ENCODE measurements at regions not wholly inside any gene's neighbourhood (a gene's known extent, or its start where the extent isn't known, plus 50 kb on each side); places are given as distances from the start of the nearest gene placed in this dataset.

DNA sequence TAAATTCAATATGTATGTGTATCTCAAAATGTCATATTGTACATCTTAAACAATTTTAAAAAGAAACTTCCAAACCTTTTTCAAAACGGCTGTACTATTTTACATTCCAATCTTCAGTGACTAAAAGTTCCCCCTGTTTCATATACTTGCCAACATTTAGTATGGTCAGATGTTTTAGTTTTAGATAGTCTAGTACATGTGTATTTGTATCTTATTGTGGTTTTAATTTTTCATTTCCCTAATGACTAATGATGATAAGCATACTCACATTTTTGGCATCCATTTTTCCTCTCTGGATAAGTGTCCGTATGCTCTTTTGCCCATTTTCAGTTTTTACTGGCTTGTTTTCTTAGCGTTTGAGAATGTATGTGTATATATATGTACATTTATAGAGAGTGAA, 212.2 kb upstream of the MAGEB18 start:
- TF ChIP-seq SPI1 (IDR thresholded peaks at IDR 0.05; ENCODE audit: low read depth, low read length) (no peak), POLR2AphosphoS5 (IDR thresholded peaks at IDR 0.05; ENCODE audit: low read depth, low read length) (no peak), PAX5 (IDR thresholded peaks at IDR 0.05; ENCODE audit: insufficient read depth, low read length, severe bottlenecking) (no peak), TAF1 (IDR thresholded peaks at IDR 0.05; ENCODE audit: low read depth, low read length) (no peak), POU2F2 (IDR thresholded peaks at IDR 0.05; ENCODE audit: low read depth, low read length) (no peak), POLR2A (IDR thresholded peaks at IDR 0.05; ENCODE audit: low read depth, low read length) (no peak)
- no peak for DNase-seq (ENCODE audit: insufficient read length, low spot score)
- FAIRE-seq: no peak

DNA sequence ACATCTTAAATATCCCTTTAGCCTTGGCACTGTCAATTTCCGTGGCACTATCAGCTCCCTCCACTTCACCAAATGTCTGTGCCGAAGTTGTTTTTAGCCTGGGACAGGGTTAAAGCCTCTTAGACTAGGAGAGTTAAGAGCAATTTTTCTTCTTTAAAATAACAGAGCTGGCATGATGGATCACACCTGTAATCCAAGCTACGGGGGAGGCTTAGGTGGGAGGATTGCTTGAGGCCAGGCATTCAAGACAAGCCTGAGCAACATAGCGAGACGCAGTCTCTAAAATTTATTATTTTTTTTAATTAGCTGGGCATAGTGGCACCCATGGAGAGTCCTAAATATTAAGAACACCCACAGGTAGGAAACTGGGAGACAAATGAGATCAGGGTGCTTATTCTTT, 209.8 kb upstream of the MAGEB18 start:
- DNase-seq (ENCODE audit: insufficient read length, low spot score) (no peak), FAIRE-seq (no peak)
- TF ChIP-seq POLR2AphosphoS5 (IDR thresholded peaks at IDR 0.05; ENCODE audit: low read depth, low read length) (no peak), SPI1 (IDR thresholded peaks at IDR 0.05; ENCODE audit: low read depth, low read length) (no peak), POU2F2 (IDR thresholded peaks at IDR 0.05; ENCODE audit: low read depth, low read length) (no peak), POLR2A (IDR thresholded peaks at IDR 0.05; ENCODE audit: low read depth, low read length) (no peak), TAF1 (IDR thresholded peaks at IDR 0.05; ENCODE audit: low read depth, low read length) (no peak), PAX5 (IDR thresholded peaks at IDR 0.05; ENCODE audit: insufficient read depth, low read length, severe bottlenecking) (no peak)

DNA sequence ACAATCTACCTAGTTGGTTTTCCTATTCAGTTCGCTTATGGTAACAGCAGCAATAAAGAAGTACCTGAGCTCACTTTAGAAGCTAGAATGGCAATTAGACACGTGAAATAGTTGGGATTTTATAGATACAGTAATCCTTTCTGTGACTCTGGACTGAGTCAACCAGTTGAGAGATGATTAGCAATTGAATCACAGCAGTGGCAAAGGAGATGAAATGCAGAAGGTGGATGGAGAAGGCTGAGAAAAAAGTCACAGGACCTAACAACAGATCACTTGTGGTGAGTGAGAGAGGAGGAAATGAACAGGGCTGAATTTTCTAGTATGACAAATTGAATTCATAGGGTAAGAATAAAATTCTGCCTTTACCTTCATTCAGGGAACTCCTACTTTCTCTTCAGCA, 197.1 kb upstream of the MAGEB18 start:
- FAIRE-seq (no peak), DNase-seq (ENCODE audit: insufficient read length, low spot score) (no peak)
- TF ChIP-seq TAF1 (IDR thresholded peaks at IDR 0.05; ENCODE audit: low read depth, low read length): no peak
- no peak for TF ChIP-seq SPI1 (IDR thresholded peaks at IDR 0.05; ENCODE audit: low read depth, low read length)

DNA sequence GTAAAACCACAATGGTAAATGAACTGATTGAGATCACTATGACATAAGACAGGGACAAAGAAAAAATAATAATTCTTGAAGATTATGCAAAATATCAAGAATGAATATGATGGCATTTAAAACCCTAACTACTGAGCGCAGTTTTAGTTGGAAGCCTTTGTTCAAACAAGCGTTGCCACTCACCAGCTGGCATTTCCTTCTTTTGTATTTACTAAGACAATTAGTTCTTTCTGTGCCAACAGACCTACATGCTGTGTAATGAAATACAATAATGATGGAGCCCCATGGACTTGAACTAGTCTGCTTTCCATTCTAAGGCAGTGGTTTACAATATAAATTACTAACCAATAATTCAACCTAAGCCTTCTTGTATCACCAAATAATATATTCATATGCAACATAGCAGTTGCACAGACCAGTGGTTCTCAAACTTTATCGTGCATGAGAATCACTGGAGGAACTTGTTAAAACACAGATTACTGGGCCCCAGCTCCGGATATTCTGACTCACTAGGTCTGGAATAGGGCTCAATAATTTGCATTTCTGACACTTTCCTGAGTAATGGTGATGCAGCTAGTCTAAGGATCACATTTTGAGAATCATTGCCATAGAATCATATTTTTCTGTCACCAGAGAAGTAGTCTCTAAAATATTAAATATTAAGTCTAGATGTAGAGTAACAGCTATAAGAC, 196.4 kb upstream of the MAGEB18 start:
- TF ChIP-seq TAF1 (IDR thresholded peaks at IDR 0.05; ENCODE audit: low read depth, low read length) (no peak), POLR2A (IDR thresholded peaks at IDR 0.05; ENCODE audit: low read depth, low read length) (no peak), SPI1 (IDR thresholded peaks at IDR 0.05; ENCODE audit: low read depth, low read length) (no peak), PAX5 (IDR thresholded peaks at IDR 0.05; ENCODE audit: insufficient read depth, low read length, severe bottlenecking) (no peak), POU2F2 (IDR thresholded peaks at IDR 0.05; ENCODE audit: low read depth, low read length) (no peak), POLR2AphosphoS5 (IDR thresholded peaks at IDR 0.05; ENCODE audit: low read depth, low read length) (no peak)
- FAIRE-seq: no peak
- DNase-seq (ENCODE audit: insufficient read length, low spot score): no peak

DNA sequence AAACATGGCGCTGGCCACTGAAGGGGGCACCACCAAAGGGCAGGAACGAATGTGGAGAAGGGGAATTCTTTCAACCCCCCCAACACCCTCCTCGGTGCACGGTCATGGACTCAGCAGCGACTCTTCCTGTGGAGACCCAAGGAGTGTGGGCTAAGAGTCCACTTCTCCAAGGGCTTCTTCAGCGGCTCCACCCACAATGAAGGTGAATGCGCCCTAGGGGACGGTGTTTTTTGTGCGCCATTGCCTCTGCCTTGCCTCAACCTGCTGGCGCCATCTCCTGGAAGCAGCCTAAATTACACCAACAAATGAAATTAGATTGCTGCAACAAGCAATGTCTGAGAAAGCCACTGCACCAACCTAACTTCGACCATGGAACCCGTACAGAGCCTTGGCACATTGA, 169.2 kb upstream of the MAGEB18 start:
- DNase-seq (ENCODE audit: insufficient read length, low spot score) (no peak), FAIRE-seq (no peak)
- no peak for TF ChIP-seq POU2F2 (IDR thresholded peaks at IDR 0.05; ENCODE audit: low read depth, low read length)
- no peak for TF ChIP-seq SPI1 (IDR thresholded peaks at IDR 0.05; ENCODE audit: low read depth, low read length)
- no peak for TF ChIP-seq POLR2AphosphoS5 (IDR thresholded peaks at IDR 0.05; ENCODE audit: low read depth, low read length)
- TF ChIP-seq POLR2A (IDR thresholded peaks at IDR 0.05; ENCODE audit: low read depth, low read length): no peak
- TF ChIP-seq TAF1 (IDR thresholded peaks at IDR 0.05; ENCODE audit: low read depth, low read length): no peak
- TF ChIP-seq PAX5 (IDR thresholded peaks at IDR 0.05; ENCODE audit: insufficient read depth, low read length, severe bottlenecking): no peak

DNA sequence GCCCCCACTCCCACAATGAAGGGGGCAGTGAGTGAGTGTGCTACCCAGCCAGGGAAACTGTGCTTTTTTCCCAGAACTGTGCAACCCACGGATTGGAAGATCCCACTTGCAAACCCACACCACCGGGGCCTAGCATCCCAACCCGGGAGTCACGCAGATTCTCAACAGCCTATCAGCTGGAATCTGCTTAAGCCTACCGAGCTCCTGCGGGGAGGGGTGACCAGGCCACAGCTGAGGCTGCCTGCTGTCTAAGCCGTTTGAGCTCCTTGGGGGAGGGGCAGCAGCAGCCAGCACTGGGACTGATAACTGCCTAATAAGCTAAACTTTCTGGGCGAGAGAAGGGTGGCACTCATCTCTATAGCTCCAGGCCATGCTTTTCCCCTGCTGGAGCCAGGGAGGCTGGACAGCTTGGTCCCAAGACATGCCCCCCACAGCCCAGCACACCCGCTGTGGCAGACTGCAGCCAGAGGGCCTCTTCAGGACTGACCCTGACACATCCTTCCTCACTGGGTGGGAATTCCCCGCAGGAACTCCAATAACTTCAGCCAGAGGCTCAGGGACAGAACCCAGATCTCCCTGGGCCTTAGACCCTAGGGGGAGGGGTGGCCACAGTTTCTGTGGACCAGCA, 161.3 kb upstream of the MAGEB18 start:
- DNase-seq (ENCODE audit: insufficient read length, low spot score): no peak
- TF ChIP-seq POLR2AphosphoS5 (IDR thresholded peaks at IDR 0.05; ENCODE audit: low read depth, low read length) (no peak), TAF1 (IDR thresholded peaks at IDR 0.05; ENCODE audit: low read depth, low read length) (no peak), PAX5 (IDR thresholded peaks at IDR 0.05; ENCODE audit: insufficient read depth, low read length, severe bottlenecking) (no peak), POU2F2 (IDR thresholded peaks at IDR 0.05; ENCODE audit: low read depth, low read length) (no peak), POLR2A (IDR thresholded peaks at IDR 0.05; ENCODE audit: low read depth, low read length) (no peak), SPI1 (IDR thresholded peaks at IDR 0.05; ENCODE audit: low read depth, low read length) (no peak)
- no peak for FAIRE-seq

DNA sequence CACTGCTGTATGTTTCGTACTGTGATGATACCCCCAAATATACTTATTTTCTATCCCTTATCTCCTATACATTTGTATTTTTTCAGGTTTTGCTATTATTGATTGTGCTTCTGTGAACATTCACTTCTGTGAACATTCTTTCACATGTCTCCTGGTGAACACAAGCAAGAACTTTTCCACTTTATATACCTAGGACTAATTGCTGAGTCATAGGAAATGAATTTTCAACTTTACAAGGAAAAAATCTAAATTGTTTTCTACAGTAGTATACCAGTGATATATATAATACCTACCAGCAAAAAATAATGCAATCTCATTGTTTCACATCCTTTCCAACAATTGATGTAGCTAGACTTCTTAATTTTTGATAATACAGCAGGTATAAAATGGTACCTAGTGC, 139.5 kb upstream of the MAGEB18 start:
- DNase-seq (ENCODE audit: insufficient read length, low spot score) (no peak), FAIRE-seq (no peak)
- TF ChIP-seq TAF1 (IDR thresholded peaks at IDR 0.05; ENCODE audit: low read depth, low read length) (no peak), POU2F2 (IDR thresholded peaks at IDR 0.05; ENCODE audit: low read depth, low read length) (no peak), PAX5 (IDR thresholded peaks at IDR 0.05; ENCODE audit: insufficient read depth, low read length, severe bottlenecking) (no peak), POLR2AphosphoS5 (IDR thresholded peaks at IDR 0.05; ENCODE audit: low read depth, low read length) (no peak), SPI1 (IDR thresholded peaks at IDR 0.05; ENCODE audit: low read depth, low read length) (no peak), POLR2A (IDR thresholded peaks at IDR 0.05; ENCODE audit: low read depth, low read length) (no peak)

DNA sequence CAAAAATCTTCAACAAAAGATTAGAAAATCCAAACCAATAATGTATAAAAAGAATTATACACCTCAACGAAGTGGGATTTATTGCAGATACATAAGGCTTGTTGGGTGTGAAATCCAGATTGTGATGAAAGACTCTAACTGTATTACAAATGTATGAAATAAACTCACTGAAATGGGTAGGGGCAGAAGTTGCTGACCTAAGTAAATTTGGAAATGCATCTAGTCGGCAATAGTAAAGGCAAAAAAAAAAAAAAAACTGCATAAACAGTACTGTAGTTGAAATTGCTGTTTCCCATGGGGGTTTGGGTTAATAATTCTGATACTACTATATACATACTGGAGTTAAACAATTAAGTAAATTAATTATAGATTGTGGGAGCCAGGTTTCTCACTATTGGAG, 130.7 kb upstream of the MAGEB18 start:
- TF ChIP-seq TAF1 (IDR thresholded peaks at IDR 0.05; ENCODE audit: low read depth, low read length) (no peak), SPI1 (IDR thresholded peaks at IDR 0.05; ENCODE audit: low read depth, low read length) (no peak), POU2F2 (IDR thresholded peaks at IDR 0.05; ENCODE audit: low read depth, low read length) (no peak), POLR2AphosphoS5 (IDR thresholded peaks at IDR 0.05; ENCODE audit: low read depth, low read length) (no peak), PAX5 (IDR thresholded peaks at IDR 0.05; ENCODE audit: insufficient read depth, low read length, severe bottlenecking) (no peak), POLR2A (IDR thresholded peaks at IDR 0.05; ENCODE audit: low read depth, low read length) (no peak)
- DNase-seq (ENCODE audit: insufficient read length, low spot score): no peak
- FAIRE-seq: no peak

DNA sequence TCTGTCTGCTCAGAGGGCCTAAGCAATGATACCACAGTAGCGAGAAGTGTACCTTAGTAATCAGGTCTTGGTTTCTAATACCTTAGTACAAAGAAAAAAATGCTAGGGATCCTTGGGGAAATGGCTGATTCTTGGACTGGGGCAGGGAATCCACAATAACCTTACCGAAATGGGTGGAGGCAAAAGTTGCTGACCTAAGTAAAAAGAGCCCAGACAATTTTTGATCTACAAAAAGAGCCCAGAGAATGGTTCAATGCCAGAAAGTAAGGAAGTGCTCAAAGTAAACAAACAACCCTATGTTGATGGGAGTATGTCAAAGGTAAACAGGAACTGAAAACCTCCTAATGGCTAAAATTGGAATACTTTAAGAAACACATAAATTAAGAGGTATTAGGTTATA, 130.1 kb upstream of the MAGEB18 start:
- FAIRE-seq: no peak
- no peak for DNase-seq (ENCODE audit: insufficient read length, low spot score)
- TF ChIP-seq SPI1 (IDR thresholded peaks at IDR 0.05; ENCODE audit: low read depth, low read length) (no peak), POU2F2 (IDR thresholded peaks at IDR 0.05; ENCODE audit: low read depth, low read length) (no peak), POLR2AphosphoS5 (IDR thresholded peaks at IDR 0.05; ENCODE audit: low read depth, low read length) (no peak), POLR2A (IDR thresholded peaks at IDR 0.05; ENCODE audit: low read depth, low read length) (no peak)

DNA sequence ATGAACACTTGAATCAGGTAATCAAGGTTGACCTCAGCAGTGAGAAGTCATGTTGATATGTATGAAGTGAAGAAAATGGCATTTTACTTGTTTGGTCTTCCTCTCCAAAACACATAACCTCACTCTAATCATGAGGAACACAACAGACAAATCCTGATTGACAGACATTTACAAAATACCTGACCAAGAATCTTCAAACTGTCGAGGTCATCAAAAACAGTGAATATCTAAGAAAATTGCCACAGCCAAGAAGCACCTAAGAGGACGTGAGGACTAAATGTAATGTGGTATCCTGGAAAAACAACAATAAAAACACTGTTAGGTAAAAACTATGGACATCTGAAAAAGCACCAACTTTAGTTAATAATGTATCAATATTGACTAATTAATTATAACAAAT, 129.5 kb upstream of the MAGEB18 start:
- no peak for TF ChIP-seq SPI1 (IDR thresholded peaks at IDR 0.05; ENCODE audit: low read depth, low read length)
- TF ChIP-seq TAF1 (IDR thresholded peaks at IDR 0.05; ENCODE audit: low read depth, low read length): no peak
- no peak for TF ChIP-seq POU2F2 (IDR thresholded peaks at IDR 0.05; ENCODE audit: low read depth, low read length)
- no peak for TF ChIP-seq PAX5 (IDR thresholded peaks at IDR 0.05; ENCODE audit: insufficient read depth, low read length, severe bottlenecking)
- no peak for TF ChIP-seq POLR2AphosphoS5 (IDR thresholded peaks at IDR 0.05; ENCODE audit: low read depth, low read length)
- TF ChIP-seq POLR2A (IDR thresholded peaks at IDR 0.05; ENCODE audit: low read depth, low read length): no peak
- peak; percentile 43 for FAIRE-seq
- no peak for DNase-seq (ENCODE audit: insufficient read length, low spot score)
